ENCODE measurements at regions not wholly inside any gene's neighbourhood (a gene's known extent, or its start where the extent isn't known, plus 50 kb on each side); places are given as distances from the start of the nearest gene placed in this dataset.

- H3K27ac ChIP-seq: no peak overlapping the region
- no peaks in the 10 kb centered on the region for H3K4me1 ChIP-seq
- H3K4me3 ChIP-seq: no peak overlapping the region
- intact Hi-C loops (cut with DNase I; ENCODE audit: low total_unique reads): no loop called here
- TF ChIP-seq CTCF (IDR thresholded peaks at IDR 0.05) (no peak), POLR2A (IDR thresholded peaks at IDR 0.05) (no peak)
- H3K27me3 ChIP-seq: no peaks in the 10 kb centered on the region
- no peaks in the 10 kb centered on the region for H3K9me3 ChIP-seq
- no peaks in the 10 kb centered on the region for H3K36me3 ChIP-seq
- DNase-seq: no peak
These were observed 98.4 kb upstream of the STARD13 start for GRCh38 chr13:33383724-33384577.

GRCh38 chr13:33388286-33388998 is 102.9 kb upstream of the STARD13 start:
- Histone ChIP-seq H3K4me1 (no peaks in the 10 kb centered on the region), H3K4me3 (no peak overlapping the region), H3K36me3 (no peaks in the 10 kb centered on the region), H3K27ac (no peak overlapping the region), H3K9me3 (no peaks in the 10 kb centered on the region), H3K27me3 (no peaks in the 10 kb centered on the region)
- TF ChIP-seq CTCF (IDR thresholded peaks at IDR 0.05): no peak
- TF ChIP-seq POLR2A (IDR thresholded peaks at IDR 0.05): no peak
- no peak for DNase-seq
- intact Hi-C loops (cut with DNase I; ENCODE audit: low total_unique reads): no loop called here

- DNase-seq: no peak
- H3K4me1 ChIP-seq: no peaks in the 10 kb centered on the region
- no peak overlapping the region for H3K27ac ChIP-seq
- no peaks in the 10 kb centered on the region for H3K36me3 ChIP-seq
- intact Hi-C loops (cut with DNase I; ENCODE audit: low total_unique reads): no loop called here
- TF ChIP-seq CTCF (IDR thresholded peaks at IDR 0.05) (no peak), POLR2A (IDR thresholded peaks at IDR 0.05) (no peak)
- no peaks in the 10 kb centered on the region for H3K27me3 ChIP-seq
- no peak overlapping the region for H3K4me3 ChIP-seq
- no peaks in the 10 kb centered on the region for H3K9me3 ChIP-seq
These were observed 107.3 kb upstream of the STARD13 start for GRCh38 chr13:33392794-33393405.

GRCh38 chr13:33394294-33394932 is 108.9 kb upstream of the STARD13 start:
- no peak for DNase-seq
- H3K4me3 ChIP-seq: no peak overlapping the region
- H3K27ac ChIP-seq: no peak overlapping the region
- no peak for TF ChIP-seq POLR2A (IDR thresholded peaks at IDR 0.05)
- TF ChIP-seq CTCF (IDR thresholded peaks at IDR 0.05): no peak
- no peaks in the 10 kb centered on the region for H3K4me1 ChIP-seq
- intact Hi-C loops (cut with DNase I; ENCODE audit: low total_unique reads): no loop called here
- H3K27me3 ChIP-seq: no peaks in the 10 kb centered on the region
- no peaks in the 10 kb centered on the region for H3K9me3 ChIP-seq
- H3K36me3 ChIP-seq: no peaks in the 10 kb centered on the region

All from uterus (tissue), 3 donors.